Common myeloid progenitor, CD34-positive (primary cell): ENCODE measurements at regions not wholly inside any gene's neighbourhood (a gene's known extent, or its start where the extent isn't known, plus 50 kb on each side); places are given as distances from the start of the nearest gene placed in this dataset.

Experiments used
- CTCF ChIA-PET: fragments of 350-600 bp; sonication (Branson Sonifier 250); formaldehyde crosslinking; loops from one replicate; lab custom pipeline; 2021; ENCODE audit warnings: antibody characterized with exemption; lab: Charles Lee
- POLR2A ChIA-PET: fragments of 350-600 bp; sonication (Branson Sonifier 250); formaldehyde crosslinking; loops from one replicate; lab custom pipeline; 2021; ENCODE audit warnings: antibody characterized with exemption; lab: Charles Lee
- DNase-seq, 3 donors: peaks; one replicate each; pipeline versions ENCODE4 v3.0.0 to v3.0.0-alpha.2; 2013
- H3K27ac ChIP-seq, 2 experiments: 1 replicate in 1 of 2; 2 replicates in 1 of 2; pipeline ENCODE4 v1.7.0; 2013; ENCODE audit warnings: inconsistent platforms in 2 of 2, low read length in 2 of 2, mild to moderate bottlenecking in 2 of 2, low read depth in 1 of 2, moderate library complexity in 1 of 2; ENCODE audit not compliant: severe bottlenecking in 2 of 2, insufficient read depth in 1 of 2, poor library complexity in 1 of 2
- H3K27me3 ChIP-seq, 5 experiments: replicated peaks in 2 of 5; 1 replicate in 3 of 5; 2 replicates in 2 of 5; pipeline versions ENCODE4 v1.6.1 to v1.7.0; 2013; ENCODE audit warnings: low read length in 4 of 5, mild to moderate bottlenecking in 2 of 5, moderate library complexity in 2 of 5, inconsistent platforms in 1 of 5; ENCODE audit not compliant: insufficient read depth in 5 of 5, control insufficient read depth in 4 of 5
- H3K36me3 ChIP-seq, 4 experiments: 1 replicate in 2 of 4; 2 replicates in 2 of 4; pipeline versions ENCODE4 v1.6.1 to v1.7.0; 2013; ENCODE audit warnings: low read length in 3 of 4, control low read depth in 1 of 4, mild to moderate bottlenecking in 1 of 4; ENCODE audit not compliant: control insufficient read depth in 4 of 4, insufficient read depth in 4 of 4
- H3K4me1 ChIP-seq, 4 experiments: 1 replicate in 3 of 4; 2 replicates in 1 of 4; pipeline versions ENCODE4 v1.6.1 to v1.7.1; 2013; ENCODE audit warnings: low read length in 3 of 4, mild to moderate bottlenecking in 3 of 4, control low read depth in 1 of 4, inconsistent platforms in 1 of 4, moderate library complexity in 1 of 4; ENCODE audit not compliant: control insufficient read depth in 4 of 4, insufficient read depth in 4 of 4; ENCODE audit errors: control extremely low read depth in 1 of 4
- H3K4me3 ChIP-seq, 7 experiments: 1 replicate in 4 of 7; 2 replicates in 3 of 7; pipeline versions ENCODE4 v1.5.1 to v1.7.0; 2013; ENCODE audit warnings: mild to moderate bottlenecking in 7 of 7, low read length in 6 of 7, moderate library complexity in 6 of 7, inconsistent platforms in 2 of 7, low read depth in 2 of 7, control low read depth in 1 of 7; ENCODE audit not compliant: insufficient read depth in 4 of 7, control insufficient read depth in 1 of 7; ENCODE audit errors: extremely low read depth in 1 of 7
- H3K9me3 ChIP-seq, 5 experiments: 1 replicate in 4 of 5; 2 replicates in 1 of 5; pipeline versions ENCODE4 v1.6.1 to v1.7.1; 2013; ENCODE audit warnings: low read length in 4 of 5, mild to moderate bottlenecking in 2 of 5, inconsistent platforms in 1 of 5, low read depth in 1 of 5, moderate library complexity in 1 of 5; ENCODE audit not compliant: control insufficient read depth in 4 of 5, insufficient read depth in 2 of 5; ENCODE audit errors: control extremely low read depth in 1 of 5
- WGBS: methylation state at CpG from one replicate; pipeline ENCODE4 v1.1.5; 2013; ENCODE audit not compliant: insufficient coverage; 5-methylcytosine and 5-hydroxymethylcytosine counted together

DNA sequence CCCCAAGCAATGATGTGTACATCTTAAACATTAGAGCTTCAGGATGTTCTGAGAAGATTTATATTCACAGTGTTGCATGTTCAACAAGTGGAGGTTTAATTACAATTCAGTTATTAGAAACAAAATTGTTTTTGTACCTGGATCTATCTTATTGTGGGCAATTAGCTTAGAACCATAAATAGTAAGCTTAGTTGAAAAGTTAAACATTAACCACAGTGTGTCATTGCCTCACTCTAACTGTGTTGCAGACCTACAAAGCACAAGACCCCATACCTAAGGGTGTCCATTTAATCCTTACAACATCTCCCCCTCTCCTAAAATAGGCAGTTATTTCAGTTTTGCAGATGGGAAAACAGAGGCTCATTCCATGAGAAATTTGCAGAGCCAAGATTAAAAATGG is 632.0 kb upstream of the SOX9 start:
- DNase-seq, result no peak
- POLR2A ChIA-PET, result no interaction called here
- CTCF ChIA-PET, result no interaction called here
- H3K27ac ChIP-seq, result no peak overlapping the region
- H3K27me3 ChIP-seq, result peaks cover 0 to 3% (median 0%) of the 10 kb centered on the region in 5 experiments
- H3K4me1 ChIP-seq, result no peaks in the 10 kb centered on the region
- no peaks in the 10 kb centered on the region for H3K9me3 ChIP-seq
- H3K36me3 ChIP-seq, result no peaks in the 10 kb centered on the region
- H3K4me3 ChIP-seq, result no peak overlapping the region

DNA sequence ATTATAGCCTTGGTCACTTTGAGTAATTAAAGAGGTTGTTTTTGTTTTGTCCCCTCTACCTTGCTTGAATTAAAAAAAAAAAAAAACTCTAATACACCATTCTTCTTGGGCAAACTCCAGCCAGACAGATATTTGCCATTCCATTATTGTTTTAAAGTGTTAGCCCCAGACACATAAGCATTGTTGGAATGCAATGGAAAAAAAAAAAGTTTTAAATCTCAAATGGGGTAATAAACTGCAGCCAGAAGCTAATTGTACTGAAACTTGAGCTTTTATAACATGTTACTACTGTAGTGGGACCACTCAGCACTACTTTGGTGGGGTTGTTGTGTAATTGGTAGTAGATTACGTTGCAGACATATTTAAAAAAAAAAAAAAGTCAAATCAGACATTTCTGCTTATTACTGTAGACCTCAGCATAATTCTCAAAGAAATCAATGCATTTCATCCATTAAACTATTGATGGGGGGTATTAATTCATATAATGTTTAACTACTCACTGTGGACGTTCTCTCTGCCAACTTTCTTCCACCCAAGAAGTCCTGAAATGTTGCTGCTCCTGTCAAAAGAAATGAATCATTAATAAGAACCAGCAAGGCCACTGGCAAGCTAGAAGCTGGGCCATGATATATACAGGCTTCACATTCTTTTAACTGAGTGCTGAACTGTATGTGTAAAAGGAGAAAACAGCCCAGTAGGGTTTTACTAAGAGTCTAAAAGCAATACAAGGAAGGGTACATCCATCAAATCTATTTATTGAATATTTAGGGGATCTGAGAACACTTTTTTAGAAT is 626.6 kb upstream of the SOX9 start:
- no peaks in the 10 kb centered on the region for H3K36me3 ChIP-seq
- ChIA-PET CTCF (interaction anchor here (0.7 kb wide), 1 partner anchor 975 kb away, joined by 3 read pairs; no protein-coding TSS in a partner anchor), POLR2A (no interaction called here)
- H3K9me3 ChIP-seq, result no peaks in the 10 kb centered on the region
- no CpG with 5 or more reads among the region's 2 CpGs for WGBS
- no peak overlapping the region for H3K4me3 ChIP-seq
- H3K27ac ChIP-seq, result no peak overlapping the region
- no peak for DNase-seq
- H3K27me3 ChIP-seq, result peaks cover 0 to 3% (median 0%) of the 10 kb centered on the region in 5 experiments
- no peaks in the 10 kb centered on the region for H3K4me1 ChIP-seq

DNA sequence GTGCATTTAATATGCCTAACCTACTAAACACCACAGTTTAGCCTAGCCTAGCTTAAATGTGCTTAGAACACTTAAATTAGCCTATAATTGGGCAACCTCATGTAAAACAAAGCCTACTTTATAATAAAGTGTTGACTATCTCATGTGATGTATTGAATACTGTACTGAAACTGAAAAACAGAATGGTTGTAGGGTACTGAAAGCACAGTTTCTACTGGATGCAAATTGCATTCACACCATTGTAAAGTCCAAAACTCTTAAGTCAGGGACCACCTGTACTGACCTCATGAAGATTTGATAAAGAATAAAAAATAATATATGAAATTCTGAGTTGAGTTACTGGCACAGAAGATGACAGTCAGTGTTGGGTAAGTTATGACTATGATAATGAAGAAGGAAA is 625.4 kb upstream of the SOX9 start:
- H3K4me1 ChIP-seq, result no peaks in the 10 kb centered on the region
- ChIA-PET POLR2A (no interaction called here), CTCF (no interaction called here)
- no peak overlapping the region for H3K4me3 ChIP-seq
- no peak overlapping the region for H3K27ac ChIP-seq
- peaks cover 0 to 3% (median 0%) of the 10 kb centered on the region in 5 experiments for H3K27me3 ChIP-seq
- DNase-seq, result no peak
- no peaks in the 10 kb centered on the region for H3K36me3 ChIP-seq
- no peaks in the 10 kb centered on the region for H3K9me3 ChIP-seq

DNA sequence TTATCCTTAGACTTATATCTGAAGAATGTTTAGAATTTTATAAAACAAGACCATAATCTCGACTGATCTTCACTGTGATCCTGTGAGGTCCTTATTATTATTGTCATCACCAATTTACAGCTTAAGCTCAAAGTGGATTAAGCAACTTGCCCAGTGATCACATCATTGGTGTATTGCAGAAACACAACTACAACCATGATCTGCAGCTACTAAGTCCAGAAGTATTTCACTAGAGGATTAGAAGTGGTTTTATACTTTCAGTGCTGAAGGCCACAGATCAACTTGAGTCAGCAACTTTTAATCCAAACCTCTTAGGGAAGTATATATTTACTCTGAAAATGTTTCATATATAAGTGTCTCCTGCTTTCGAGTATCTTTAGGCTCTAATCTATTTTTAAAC is 624.3 kb upstream of the SOX9 start:
- POLR2A ChIA-PET, result no interaction called here
- H3K27ac ChIP-seq, result no peak overlapping the region
- WGBS, result no CpG with 5 or more reads among the region's 2 CpGs
- no peaks in the 10 kb centered on the region for H3K9me3 ChIP-seq
- no peaks in the 10 kb centered on the region for H3K27me3 ChIP-seq
- no peak for DNase-seq
- H3K36me3 ChIP-seq, result no peaks in the 10 kb centered on the region
- H3K4me3 ChIP-seq, result no peak overlapping the region
- H3K4me1 ChIP-seq, result no peaks in the 10 kb centered on the region
- CTCF ChIA-PET, result no interaction called here

DNA sequence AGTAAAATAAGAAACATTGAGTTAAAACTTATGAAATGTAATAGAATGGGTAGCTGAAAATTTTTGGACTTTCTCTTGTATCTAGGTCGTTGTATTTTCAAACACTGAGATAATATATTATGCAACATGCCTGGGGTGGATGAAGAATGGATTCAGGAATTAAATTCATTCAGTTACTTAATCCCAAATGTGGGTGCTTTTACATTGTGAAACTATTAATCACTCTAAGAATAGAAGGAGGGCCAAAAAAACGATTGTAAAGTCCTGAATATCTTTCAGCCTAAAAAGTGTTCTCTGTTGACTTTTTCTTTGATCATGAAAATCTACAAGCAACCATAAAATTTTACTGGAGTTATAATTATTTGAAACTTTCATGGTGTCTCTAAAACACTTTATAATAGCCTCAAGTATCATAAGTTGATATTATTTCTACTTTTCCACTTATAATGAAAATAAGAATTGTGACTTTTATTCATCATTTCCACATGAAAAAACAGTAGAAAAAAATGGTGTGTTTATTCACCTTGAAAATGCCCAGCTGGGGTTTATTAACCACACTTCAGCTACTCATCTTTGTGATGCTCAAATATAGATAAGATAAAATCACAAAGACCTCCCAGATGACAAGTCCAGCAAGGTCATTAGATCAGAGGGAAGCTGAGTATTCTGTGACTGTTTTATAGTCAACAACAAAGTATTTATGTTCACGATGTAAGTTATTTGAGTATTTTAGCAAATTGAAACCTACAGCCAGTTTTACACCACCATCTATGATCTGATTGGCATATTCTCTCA is 619.9 kb upstream of the SOX9 start:
- Histone ChIP-seq H3K36me3 (no peaks in the 10 kb centered on the region), H3K9me3 (no peaks in the 10 kb centered on the region), H3K27me3 (no peaks in the 10 kb centered on the region), H3K4me3 (no peak overlapping the region), H3K27ac (no peak overlapping the region), H3K4me1 (no peaks in the 10 kb centered on the region)
- CTCF ChIA-PET, result no interaction called here
- no peak for DNase-seq
- 67% methylated on average over 1 of the region's 3 CpGs for WGBS
- POLR2A ChIA-PET, result no interaction called here

DNA sequence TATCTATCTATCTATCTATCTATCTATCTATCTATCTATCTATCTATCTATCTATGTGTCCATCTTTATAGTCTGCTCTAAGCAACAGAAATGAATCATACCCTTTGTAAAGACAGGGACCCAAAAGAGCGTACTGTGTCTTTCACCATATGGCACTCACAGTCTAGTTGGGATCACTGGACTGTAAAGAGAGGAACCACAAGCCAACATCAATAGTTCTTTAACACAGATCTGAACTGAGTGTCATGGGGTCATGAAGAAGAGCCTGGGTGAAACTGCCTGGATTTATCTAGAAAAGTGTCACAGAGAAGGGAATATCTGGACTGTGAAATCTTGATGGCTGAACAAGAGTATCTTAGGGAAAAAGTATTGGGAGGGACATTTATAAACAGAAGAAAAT is 619.1 kb upstream of the SOX9 start:
- CTCF ChIA-PET, result no interaction called here
- H3K27ac ChIP-seq, result no peak overlapping the region
- H3K36me3 ChIP-seq, result no peaks in the 10 kb centered on the region
- no peaks in the 10 kb centered on the region for H3K27me3 ChIP-seq
- POLR2A ChIA-PET, result no interaction called here
- no peak overlapping the region for H3K4me3 ChIP-seq
- no peaks in the 10 kb centered on the region for H3K9me3 ChIP-seq
- DNase-seq, result no peak
- no CpG with 5 or more reads among the region's 1 CpG for WGBS
- no peaks in the 10 kb centered on the region for H3K4me1 ChIP-seq

DNA sequence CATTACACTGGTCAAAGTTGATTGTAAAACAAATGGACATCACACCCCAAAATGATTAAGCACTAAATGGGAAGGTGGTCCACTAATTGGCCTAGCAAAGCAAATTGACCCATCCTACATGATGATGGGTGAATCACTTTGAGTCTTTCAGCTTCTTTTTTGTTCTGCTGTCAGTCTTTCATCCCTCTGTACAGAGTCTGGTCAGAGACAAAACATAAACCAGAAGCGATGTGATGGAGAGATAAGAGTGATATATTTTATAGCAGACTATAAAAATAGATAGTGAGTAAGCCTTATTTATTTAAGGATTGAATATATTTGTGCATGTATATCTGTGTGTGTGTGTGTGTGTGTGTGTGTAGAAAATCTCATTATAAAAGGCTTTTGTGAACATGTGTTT is 618.4 kb upstream of the SOX9 start:
- Histone ChIP-seq H3K9me3 (no peaks in the 10 kb centered on the region), H3K36me3 (no peaks in the 10 kb centered on the region), H3K27ac (no peak overlapping the region), H3K4me1 (no peaks in the 10 kb centered on the region), H3K4me3 (no peak overlapping the region), H3K27me3 (no peaks in the 10 kb centered on the region)
- CTCF ChIA-PET, result no interaction called here
- no peak for DNase-seq
- no CpG with 5 or more reads among the region's 1 CpG for WGBS
- POLR2A ChIA-PET, result no interaction called here
